WTC11 (cell line): ENCODE measurements at regions not wholly inside any gene's neighbourhood (a gene's known extent, or its start where the extent isn't known, plus 50 kb on each side); places are given as distances from the start of the nearest gene placed in this dataset.

Experiments
- ATAC-seq: fragments of 200-7000 bp; cut with Tn5 transposase; 2 replicates; pipeline ENCODE4 v1.10.0; 2021; ENCODE audit warnings: mild to moderate bottlenecking, moderate library complexity
- CTCF ChIA-PET: fragments of 300-600 bp; sonication (Branson Sonifier 250); formaldehyde crosslinking; loops from one replicate; lab custom pipeline; 2021; ENCODE audit warnings: antibody characterized with exemption; lab: Charles Lee
- POLR2A ChIA-PET: fragments of 350-600 bp; sonication (Branson Sonifier 250); formaldehyde crosslinking; loops from one replicate; lab custom pipeline; 2021; ENCODE audit warnings: antibody characterized with exemption; lab: Charles Lee
- DNase-seq: peaks from one replicate; pipeline ENCODE4 v3.0.0; 2021; ENCODE audit warnings: low spot score
- H3K27ac Mint-ChIP-seq: 2 replicates; pipeline ENCODE4 v1.8.0; 2021; ENCODE audit warnings: mixed read lengths
- H3K27me3 Mint-ChIP-seq: 2 replicates; pipeline ENCODE4 v1.8.0; 2021; ENCODE audit warnings: low read depth, mild to moderate bottlenecking, moderate library complexity, mixed read lengths
- H3K36me3 Mint-ChIP-seq: 2 replicates; pipeline ENCODE4 v1.8.0; 2021; ENCODE audit warnings: mixed read lengths
- H3K4me1 Mint-ChIP-seq: 2 replicates; pipeline ENCODE4 v1.8.0; 2022; ENCODE audit warnings: mixed read lengths
- H3K4me3 Mint-ChIP-seq: 2 replicates; pipeline ENCODE4 v1.8.0; 2021; ENCODE audit warnings: mild to moderate bottlenecking, moderate library complexity, mixed read lengths
- H3K9me3 Mint-ChIP-seq: 2 replicates; pipeline ENCODE4 v1.8.0; 2021; ENCODE audit warnings: mixed read lengths
- CREM ChIP-seq: sonication (generic); formaldehyde crosslinking; IDR thresholded peaks from 2 replicates; pipeline ENCODE4 v1.8.1; 2022; ENCODE audit warnings: mild to moderate bottlenecking, missing genetic modification reagents, moderate library complexity
- ESRRA ChIP-seq: sonication (generic); formaldehyde crosslinking; IDR thresholded peaks from 2 replicates; pipeline ENCODE4 v1.8.1; 2022; ENCODE audit warnings: mild to moderate bottlenecking, missing genetic modification reagents, borderline replicate concordance
- FOXP1 ChIP-seq: sonication (generic); formaldehyde crosslinking; IDR thresholded peaks from 2 replicates; pipeline ENCODE4 v1.8.0; 2022; ENCODE audit warnings: missing genetic modification reagents, mild to moderate bottlenecking, moderate library complexity, borderline replicate concordance
- GRHL2 ChIP-seq: fragments of 250-450 bp; sonication (Bioruptor Pico); IDR thresholded peaks from 2 replicates; pipeline ENCODE4 v1.8.0; 2022; ENCODE audit warnings: mild to moderate bottlenecking, moderate library complexity; ENCODE audit not compliant: insufficient replicate concordance, severe bottlenecking
- HMGA2 ChIP-seq: fragments of 250-450 bp; sonication (Bioruptor Pico); IDR thresholded peaks from 2 replicates; pipeline ENCODE4 v1.4.0; 2021; ENCODE audit warnings: mild to moderate bottlenecking, moderate library complexity
- JAZF1 ChIP-seq: fragments of 250-450 bp; sonication (Bioruptor Pico); IDR thresholded peaks from 2 replicates; pipeline ENCODE4 v1.9.0; 2021; ENCODE audit warnings: moderate library complexity, mild to moderate bottlenecking, inconsistent platforms
- MYBL2 ChIP-seq: sonication (generic); formaldehyde crosslinking; IDR thresholded peaks from 2 replicates; pipeline ENCODE4 v1.8.1; 2023; ENCODE audit warnings: mild to moderate bottlenecking, moderate library complexity, missing genetic modification reagents
- RORB ChIP-seq: fragments of 250-450 bp; sonication (Bioruptor Pico); IDR thresholded peaks from 2 replicates; pipeline ENCODE4 v1.9.0; 2021; ENCODE audit warnings: mild to moderate bottlenecking
- TEAD4 ChIP-seq: sonication (generic); formaldehyde crosslinking; IDR thresholded peaks from 2 replicates; pipeline ENCODE4 v1.8.0; 2022; ENCODE audit warnings: mild to moderate bottlenecking, missing genetic modification reagents
- ZNF121 ChIP-seq: sonication (generic); formaldehyde crosslinking; IDR thresholded peaks from 2 replicates; pipeline ENCODE4 v1.8.0; 2023; ENCODE audit warnings: missing genetic modification reagents
- ZNF219 ChIP-seq: sonication (generic); formaldehyde crosslinking; IDR thresholded peaks from 2 replicates; pipeline ENCODE4 v1.8.0; 2023; ENCODE audit warnings: missing genetic modification reagents, mild to moderate bottlenecking, borderline replicate concordance
- ZNF396 ChIP-seq: fragments of 250-450 bp; sonication (Bioruptor Pico); IDR thresholded peaks from 2 replicates; pipeline ENCODE4 v1.8.0; 2021; ENCODE audit warnings: mild to moderate bottlenecking, moderate library complexity, borderline replicate concordance
- ZNF423 ChIP-seq: fragments of 250-450 bp; sonication (Bioruptor Pico); IDR thresholded peaks from 2 replicates; pipeline ENCODE4 v2.1.2; 2022; ENCODE audit warnings: mild to moderate bottlenecking, moderate library complexity
- TF ChIP-seq, protein P1 (sequence below): sonication (generic); formaldehyde crosslinking; IDR thresholded peaks from 2 replicates; pipeline ENCODE4 v1.8.1; 2023; ENCODE audit warnings: mild to moderate bottlenecking, missing genetic modification reagents
- TF ChIP-seq, protein P2 (sequence below): fragments of 250-450 bp; sonication (Bioruptor Pico); conservative IDR thresholded peaks from 2 replicates; pipeline ENCODE4 v1.9.0; 2021; ENCODE audit warnings: mild to moderate bottlenecking
- TF ChIP-seq, protein P3 (sequence below): fragments of 250-450 bp; sonication (Bioruptor Pico); IDR thresholded peaks from 2 replicates; pipeline ENCODE4 v1.9.0; 2021; ENCODE audit warnings: moderate library complexity, mild to moderate bottlenecking, inconsistent platforms, borderline replicate concordance
- TF ChIP-seq, protein P4 (sequence below): sonication (generic); formaldehyde crosslinking; IDR thresholded peaks from 2 replicates; pipeline ENCODE4 v1.8.0; 2022; ENCODE audit warnings: missing genetic modification reagents
- TF ChIP-seq, protein P5 (sequence below): sonication (generic); formaldehyde crosslinking; IDR thresholded peaks from 2 replicates; pipeline ENCODE4 v1.8.1; 2023; ENCODE audit warnings: mild to moderate bottlenecking, missing genetic modification reagents, moderate library complexity
- TF ChIP-seq, protein P6 (sequence below): fragments of 250-450 bp; sonication (Bioruptor Pico); IDR thresholded peaks from 2 replicates; pipeline ENCODE4 v1.9.0; 2021; ENCODE audit warnings: mild to moderate bottlenecking
- TF ChIP-seq, protein P7 (sequence below): sonication (generic); formaldehyde crosslinking; IDR thresholded peaks from 2 replicates; pipeline ENCODE4 v1.8.0; 2023; ENCODE audit warnings: mild to moderate bottlenecking, missing genetic modification reagents
- TF ChIP-seq, protein P8 (sequence below): sonication (generic); formaldehyde crosslinking; IDR thresholded peaks from 2 replicates; pipeline ENCODE4 v1.8.1; 2023; ENCODE audit warnings: mild to moderate bottlenecking, missing genetic modification reagents, borderline replicate concordance

DNA sequence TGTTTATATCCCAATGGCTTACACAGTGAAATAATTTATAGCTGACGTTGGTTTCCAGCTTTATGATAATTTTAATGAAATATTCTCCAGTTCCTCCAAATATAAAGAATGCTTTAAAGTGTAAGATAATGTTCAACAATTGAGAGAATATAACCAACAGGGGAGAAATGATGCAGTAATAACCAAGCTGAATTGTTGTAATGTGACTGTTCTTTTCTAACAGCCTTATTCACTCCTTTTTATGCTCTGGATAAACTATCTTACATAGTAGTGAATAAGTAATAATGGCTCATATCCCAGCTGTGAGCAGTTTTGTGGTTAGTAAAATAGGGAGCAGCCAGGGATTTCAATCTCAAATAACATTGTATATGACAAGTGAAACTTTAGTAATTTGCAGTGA, 2348.7 kb upstream of the ACO1 start:
- CTCF ChIA-PET: no interaction called here
- no peaks in the 10 kb centered on the region for H3K4me1 Mint-ChIP-seq
- H3K9me3 Mint-ChIP-seq: peaks cover 9% of the 10 kb centered on the region
- POLR2A ChIA-PET: no interaction called here
- ATAC-seq (no peak), DNase-seq (no peak)
- TF ChIP-seq ZNF121 (no peak), FOXP1 (CRISPR knock-in tag) (no peak), ESRRA (no peak), HMGA2 (CRISPR knock-in tag) (no peak), RORB (CRISPR knock-in tag) (no peak), ZNF219 (CRISPR knock-in tag) (no peak), JAZF1 (CRISPR knock-in tag) (no peak), CREM (CRISPR knock-in tag) (no peak), ZNF396 (CRISPR knock-in tag) (no peak), GRHL2 (no peak)
- TF ChIP-seq, protein P1, sequence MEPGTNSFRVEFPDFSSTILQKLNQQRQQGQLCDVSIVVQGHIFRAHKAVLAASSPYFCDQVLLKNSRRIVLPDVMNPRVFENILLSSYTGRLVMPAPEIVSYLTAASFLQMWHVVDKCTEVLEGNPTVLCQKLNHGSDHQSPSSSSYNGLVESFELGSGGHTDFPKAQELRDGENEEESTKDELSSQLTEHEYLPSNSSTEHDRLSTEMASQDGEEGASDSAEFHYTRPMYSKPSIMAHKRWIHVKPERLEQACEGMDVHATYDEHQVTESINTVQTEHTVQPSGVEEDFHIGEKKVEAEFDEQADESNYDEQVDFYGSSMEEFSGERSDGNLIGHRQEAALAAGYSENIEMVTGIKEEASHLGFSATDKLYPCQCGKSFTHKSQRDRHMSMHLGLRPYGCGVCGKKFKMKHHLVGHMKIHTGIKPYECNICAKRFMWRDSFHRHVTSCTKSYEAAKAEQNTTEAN (CRISPR knock-in tag): no peak
- TF ChIP-seq, protein P2, sequence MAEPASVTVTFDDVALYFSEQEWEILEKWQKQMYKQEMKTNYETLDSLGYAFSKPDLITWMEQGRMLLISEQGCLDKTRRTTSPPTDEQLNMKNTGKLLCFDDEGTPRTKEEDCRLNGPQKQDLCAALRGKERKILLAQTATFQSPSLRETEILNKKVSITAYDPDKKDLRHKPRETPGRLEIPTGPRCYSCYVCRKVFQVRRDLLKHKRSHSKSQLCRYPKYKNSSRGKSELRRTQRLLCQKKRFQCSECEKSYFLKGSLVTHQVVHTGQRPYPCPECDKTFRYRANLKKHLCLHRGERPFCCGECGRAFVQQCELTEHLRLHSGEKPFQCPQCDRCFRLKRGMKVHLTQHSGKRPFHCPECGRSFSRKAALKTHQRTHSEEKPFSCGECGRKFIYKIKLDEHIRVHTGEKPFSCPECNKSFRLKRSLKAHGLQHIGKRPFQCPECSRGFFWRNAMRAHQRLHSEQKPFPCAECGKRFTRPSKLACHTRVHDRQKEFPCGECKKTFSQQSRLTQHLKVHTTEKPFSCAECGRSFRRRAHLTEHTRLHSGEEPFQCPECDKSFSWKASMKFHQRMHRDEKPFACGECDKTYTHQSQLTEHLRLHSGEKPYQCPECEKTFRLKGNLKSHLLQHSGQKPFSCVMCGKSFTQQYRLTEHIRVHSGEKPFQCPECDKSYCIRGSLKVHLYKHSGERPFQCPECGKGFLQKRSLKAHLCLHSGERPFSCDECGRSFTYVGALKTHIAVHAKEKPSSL (CRISPR knock-in tag): no peak
- TF ChIP-seq, protein P3, sequence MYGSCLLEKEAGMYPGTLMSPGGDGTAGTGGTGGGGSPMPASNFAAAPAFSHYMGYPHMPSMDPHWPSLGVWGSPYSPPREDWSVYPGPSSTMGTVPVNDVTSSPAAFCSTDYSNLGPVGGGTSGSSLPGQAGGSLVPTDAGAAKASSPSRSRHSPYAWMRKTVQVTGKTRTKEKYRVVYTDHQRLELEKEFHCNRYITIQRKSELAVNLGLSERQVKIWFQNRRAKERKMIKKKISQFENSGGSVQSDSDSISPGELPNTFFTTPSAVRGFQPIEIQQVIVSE (CRISPR knock-in tag): no peak
- TF ChIP-seq, protein P4, sequence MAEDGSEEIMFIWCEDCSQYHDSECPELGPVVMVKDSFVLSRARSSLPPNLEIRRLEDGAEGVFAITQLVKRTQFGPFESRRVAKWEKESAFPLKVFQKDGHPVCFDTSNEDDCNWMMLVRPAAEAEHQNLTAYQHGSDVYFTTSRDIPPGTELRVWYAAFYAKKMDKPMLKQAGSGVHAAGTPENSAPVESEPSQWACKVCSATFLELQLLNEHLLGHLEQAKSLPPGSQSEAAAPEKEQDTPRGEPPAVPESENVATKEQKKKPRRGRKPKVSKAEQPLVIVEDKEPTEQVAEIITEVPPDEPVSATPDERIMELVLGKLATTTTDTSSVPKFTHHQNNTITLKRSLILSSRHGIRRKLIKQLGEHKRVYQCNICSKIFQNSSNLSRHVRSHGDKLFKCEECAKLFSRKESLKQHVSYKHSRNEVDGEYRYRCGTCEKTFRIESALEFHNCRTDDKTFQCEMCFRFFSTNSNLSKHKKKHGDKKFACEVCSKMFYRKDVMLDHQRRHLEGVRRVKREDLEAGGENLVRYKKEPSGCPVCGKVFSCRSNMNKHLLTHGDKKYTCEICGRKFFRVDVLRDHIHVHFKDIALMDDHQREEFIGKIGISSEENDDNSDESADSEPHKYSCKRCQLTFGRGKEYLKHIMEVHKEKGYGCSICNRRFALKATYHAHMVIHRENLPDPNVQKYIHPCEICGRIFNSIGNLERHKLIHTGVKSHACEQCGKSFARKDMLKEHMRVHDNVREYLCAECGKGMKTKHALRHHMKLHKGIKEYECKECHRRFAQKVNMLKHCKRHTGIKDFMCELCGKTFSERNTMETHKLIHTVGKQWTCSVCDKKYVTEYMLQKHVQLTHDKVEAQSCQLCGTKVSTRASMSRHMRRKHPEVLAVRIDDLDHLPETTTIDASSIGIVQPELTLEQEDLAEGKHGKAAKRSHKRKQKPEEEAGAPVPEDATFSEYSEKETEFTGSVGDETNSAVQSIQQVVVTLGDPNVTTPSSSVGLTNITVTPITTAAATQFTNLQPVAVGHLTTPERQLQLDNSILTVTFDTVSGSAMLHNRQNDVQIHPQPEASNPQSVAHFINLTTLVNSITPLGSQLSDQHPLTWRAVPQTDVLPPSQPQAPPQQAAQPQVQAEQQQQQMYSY: no peak
- H3K36me3 Mint-ChIP-seq: 0 out of 2 replicates have a peak, but pooled peaks cover 7% of the 10 kb centered on the region
- no peaks in the 10 kb centered on the region for H3K27me3 Mint-ChIP-seq
- no peak overlapping the region for H3K27ac Mint-ChIP-seq
- no peak overlapping the region for H3K4me3 Mint-ChIP-seq

DNA sequence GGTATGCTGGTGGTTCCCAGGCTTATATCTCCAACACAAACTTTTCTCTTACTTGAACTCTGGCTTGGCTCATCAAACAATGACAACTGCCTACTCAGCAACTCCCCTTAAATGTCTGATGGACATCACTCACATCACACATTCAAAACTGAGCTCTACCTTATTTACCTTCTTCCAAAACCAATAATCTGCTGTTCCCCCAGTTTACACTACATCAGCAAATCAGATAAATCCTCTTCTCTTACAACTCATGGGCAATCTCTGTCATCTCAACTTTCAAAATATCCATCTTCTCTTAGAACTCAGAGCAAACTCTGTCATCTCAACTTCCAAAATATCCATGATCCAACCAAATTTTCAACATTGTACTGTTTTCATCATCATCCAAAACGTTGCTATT, 2347.9 kb upstream of the ACO1 start:
- ATAC-seq (no peak), DNase-seq (no peak)
- Mint-ChIP-seq H3K27me3 (no peaks in the 10 kb centered on the region), H3K36me3 (0 out of 2 replicates have a peak, but pooled peaks cover 7% of the 10 kb centered on the region), H3K27ac (no peak overlapping the region), H3K9me3 (peaks cover 9% of the 10 kb centered on the region), H3K4me3 (no peak overlapping the region), H3K4me1 (no peaks in the 10 kb centered on the region)
- ChIA-PET POLR2A (no interaction called here), CTCF (no interaction called here)
- TF ChIP-seq, protein P5, sequence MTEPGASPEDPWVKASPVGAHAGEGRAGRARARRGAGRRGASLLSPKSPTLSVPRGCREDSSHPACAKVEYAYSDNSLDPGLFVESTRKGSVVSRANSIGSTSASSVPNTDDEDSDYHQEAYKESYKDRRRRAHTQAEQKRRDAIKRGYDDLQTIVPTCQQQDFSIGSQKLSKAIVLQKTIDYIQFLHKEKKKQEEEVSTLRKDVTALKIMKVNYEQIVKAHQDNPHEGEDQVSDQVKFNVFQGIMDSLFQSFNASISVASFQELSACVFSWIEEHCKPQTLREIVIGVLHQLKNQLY (CRISPR knock-in tag): no peak
- TF ChIP-seq, protein P6, sequence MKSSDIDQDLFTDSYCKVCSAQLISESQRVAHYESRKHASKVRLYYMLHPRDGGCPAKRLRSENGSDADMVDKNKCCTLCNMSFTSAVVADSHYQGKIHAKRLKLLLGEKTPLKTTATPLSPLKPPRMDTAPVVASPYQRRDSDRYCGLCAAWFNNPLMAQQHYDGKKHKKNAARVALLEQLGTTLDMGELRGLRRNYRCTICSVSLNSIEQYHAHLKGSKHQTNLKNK (CRISPR knock-in tag): no peak
- TF ChIP-seq, protein P7, sequence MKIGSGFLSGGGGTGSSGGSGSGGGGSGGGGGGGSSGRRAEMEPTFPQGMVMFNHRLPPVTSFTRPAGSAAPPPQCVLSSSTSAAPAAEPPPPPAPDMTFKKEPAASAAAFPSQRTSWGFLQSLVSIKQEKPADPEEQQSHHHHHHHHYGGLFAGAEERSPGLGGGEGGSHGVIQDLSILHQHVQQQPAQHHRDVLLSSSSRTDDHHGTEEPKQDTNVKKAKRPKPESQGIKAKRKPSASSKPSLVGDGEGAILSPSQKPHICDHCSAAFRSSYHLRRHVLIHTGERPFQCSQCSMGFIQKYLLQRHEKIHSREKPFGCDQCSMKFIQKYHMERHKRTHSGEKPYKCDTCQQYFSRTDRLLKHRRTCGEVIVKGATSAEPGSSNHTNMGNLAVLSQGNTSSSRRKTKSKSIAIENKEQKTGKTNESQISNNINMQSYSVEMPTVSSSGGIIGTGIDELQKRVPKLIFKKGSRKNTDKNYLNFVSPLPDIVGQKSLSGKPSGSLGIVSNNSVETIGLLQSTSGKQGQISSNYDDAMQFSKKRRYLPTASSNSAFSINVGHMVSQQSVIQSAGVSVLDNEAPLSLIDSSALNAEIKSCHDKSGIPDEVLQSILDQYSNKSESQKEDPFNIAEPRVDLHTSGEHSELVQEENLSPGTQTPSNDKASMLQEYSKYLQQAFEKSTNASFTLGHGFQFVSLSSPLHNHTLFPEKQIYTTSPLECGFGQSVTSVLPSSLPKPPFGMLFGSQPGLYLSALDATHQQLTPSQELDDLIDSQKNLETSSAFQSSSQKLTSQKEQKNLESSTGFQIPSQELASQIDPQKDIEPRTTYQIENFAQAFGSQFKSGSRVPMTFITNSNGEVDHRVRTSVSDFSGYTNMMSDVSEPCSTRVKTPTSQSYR (CRISPR knock-in tag): no peak
- no peak for TF ChIP-seq ZNF423 (CRISPR knock-in tag)
- TF ChIP-seq, protein P8, sequence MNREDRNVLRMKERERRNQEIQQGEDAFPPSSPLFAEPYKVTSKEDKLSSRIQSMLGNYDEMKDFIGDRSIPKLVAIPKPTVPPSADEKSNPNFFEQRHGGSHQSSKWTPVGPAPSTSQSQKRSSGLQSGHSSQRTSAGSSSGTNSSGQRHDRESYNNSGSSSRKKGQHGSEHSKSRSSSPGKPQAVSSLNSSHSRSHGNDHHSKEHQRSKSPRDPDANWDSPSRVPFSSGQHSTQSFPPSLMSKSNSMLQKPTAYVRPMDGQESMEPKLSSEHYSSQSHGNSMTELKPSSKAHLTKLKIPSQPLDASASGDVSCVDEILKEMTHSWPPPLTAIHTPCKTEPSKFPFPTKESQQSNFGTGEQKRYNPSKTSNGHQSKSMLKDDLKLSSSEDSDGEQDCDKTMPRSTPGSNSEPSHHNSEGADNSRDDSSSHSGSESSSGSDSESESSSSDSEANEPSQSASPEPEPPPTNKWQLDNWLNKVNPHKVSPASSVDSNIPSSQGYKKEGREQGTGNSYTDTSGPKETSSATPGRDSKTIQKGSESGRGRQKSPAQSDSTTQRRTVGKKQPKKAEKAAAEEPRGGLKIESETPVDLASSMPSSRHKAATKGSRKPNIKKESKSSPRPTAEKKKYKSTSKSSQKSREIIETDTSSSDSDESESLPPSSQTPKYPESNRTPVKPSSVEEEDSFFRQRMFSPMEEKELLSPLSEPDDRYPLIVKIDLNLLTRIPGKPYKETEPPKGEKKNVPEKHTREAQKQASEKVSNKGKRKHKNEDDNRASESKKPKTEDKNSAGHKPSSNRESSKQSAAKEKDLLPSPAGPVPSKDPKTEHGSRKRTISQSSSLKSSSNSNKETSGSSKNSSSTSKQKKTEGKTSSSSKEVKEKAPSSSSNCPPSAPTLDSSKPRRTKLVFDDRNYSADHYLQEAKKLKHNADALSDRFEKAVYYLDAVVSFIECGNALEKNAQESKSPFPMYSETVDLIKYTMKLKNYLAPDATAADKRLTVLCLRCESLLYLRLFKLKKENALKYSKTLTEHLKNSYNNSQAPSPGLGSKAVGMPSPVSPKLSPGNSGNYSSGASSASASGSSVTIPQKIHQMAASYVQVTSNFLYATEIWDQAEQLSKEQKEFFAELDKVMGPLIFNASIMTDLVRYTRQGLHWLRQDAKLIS: no peak
- no peak for TF ChIP-seq TEAD4 (CRISPR knock-in tag)
- no peak for TF ChIP-seq MYBL2 (CRISPR knock-in tag)
